Right cardiac atrium (tissue), 5 donors: ENCODE measurements at regions not wholly inside any gene's neighbourhood (a gene's known extent, or its start where the extent isn't known, plus 50 kb on each side); places are given as distances from the start of the nearest gene placed in this dataset.

Experiments
- ATAC-seq, 2 donors: fragments of 200-7000 bp; cut with Tn5 transposase; one replicate each; pipeline versions ENCODE4 v1.8.0 to v1.9.1; 2020; ENCODE audit warnings: moderate library complexity in 2 of 2, mild to moderate bottlenecking in 1 of 2
- DNase-seq, 3 donors: peaks; one replicate each; pipeline ENCODE4 v3.0.0-alpha.2; 2020
- H3K27ac ChIP-seq: one replicate; pipeline ENCODE4 v1.5.1; 2013; ENCODE audit warnings: mild to moderate bottlenecking, low read length, control low read depth, moderate library complexity
- H3K27me3 ChIP-seq: one replicate; pipeline ENCODE4 v1.6.1; 2013; ENCODE audit not compliant: control insufficient read depth, insufficient read depth
- H3K4me1 ChIP-seq: one replicate; pipeline ENCODE4 v1.6.1; 2013; ENCODE audit warnings: low read length; ENCODE audit not compliant: control insufficient read depth, insufficient read depth
- H3K4me3 ChIP-seq: one replicate; pipeline ENCODE4 v1.5.1; 2013; ENCODE audit warnings: low read length, control low read depth
- H3K9me3 ChIP-seq: one replicate; pipeline ENCODE4 v1.6.1; 2013; ENCODE audit warnings: low read length; ENCODE audit not compliant: control insufficient read depth
- WGBS: extraction: QIAGEN DNeasy Blood & Tissue Kit; methylation state at CpG from one replicate; pipeline ENCODE4 v1.1.7; 2013; 5-methylcytosine and 5-hydroxymethylcytosine counted together
- intact Hi-C, 4 donors: fragments of 100-400 bp; cut with DNase I; formaldehyde crosslinking; loops; one replicate each; pipeline versions ENCODE4 v1.11.0 to v1.14.0; 2022 to 2023
- donor health status: healthy with polysubstance abuse.
- donor health status: DM: no; HTN: yes; CAD: no.
- donor health status: DM: no; HTN: no; CAD: no.
- donor health status: DM: no; HTN: yes; CAD: no; lungs with severe emphysema.
- donor health status: DM: yes; HTN: yes; CAD: no.

DNA sequence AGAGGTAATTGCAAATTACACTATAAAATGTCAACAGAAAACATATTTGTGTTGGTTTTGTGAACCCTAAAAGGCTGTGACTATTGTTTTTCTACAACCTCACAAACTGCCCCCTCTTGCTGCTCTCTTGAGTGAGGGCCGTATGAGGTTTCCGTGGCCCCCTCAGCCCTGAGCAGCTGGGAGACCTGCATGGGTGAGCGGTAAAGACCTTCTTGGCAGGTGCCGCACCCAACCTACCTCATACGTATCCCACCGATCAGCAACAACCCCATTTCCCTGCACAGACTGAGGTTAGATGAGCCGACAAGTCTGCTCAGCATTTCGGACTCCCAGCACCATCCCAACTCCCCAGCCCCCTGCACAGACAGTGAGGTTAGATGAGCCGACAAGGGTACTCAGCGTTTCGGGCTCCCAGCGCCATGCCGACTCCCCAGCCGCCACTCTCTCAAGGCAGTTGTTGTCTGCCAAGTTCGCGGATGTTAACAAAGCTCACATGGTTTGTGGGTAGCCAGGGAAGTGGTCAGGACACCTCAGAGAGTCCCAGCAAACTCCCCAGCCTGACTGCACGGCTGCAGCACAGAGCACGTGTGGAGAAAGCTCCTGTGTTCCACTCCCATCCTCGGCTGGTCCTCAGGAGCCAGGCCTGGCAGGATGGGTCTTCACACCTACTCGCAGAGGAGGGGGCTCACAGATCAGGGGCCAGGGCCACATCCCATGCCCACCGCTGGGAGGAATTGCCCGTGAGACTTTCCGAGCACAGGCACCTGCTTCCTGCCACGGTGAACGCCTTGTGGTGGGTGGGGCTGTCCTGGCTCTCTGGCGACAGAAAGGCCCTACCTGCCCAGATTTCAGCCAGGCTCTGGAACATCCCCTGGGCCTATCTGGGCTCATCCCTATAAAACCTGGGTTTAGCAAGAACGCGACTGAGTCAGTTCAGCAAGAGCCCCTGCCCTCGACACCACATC lies 502.9 kb downstream of the BRD1 start:
- 84% methylated on average over 29 of the region's 29 CpGs for WGBS
- no peak for DNase-seq
- Histone ChIP-seq H3K4me1 (no peaks in the 10 kb centered on the region), H3K27me3 (no peaks in the 10 kb centered on the region), H3K4me3 (no peak overlapping the region), H3K9me3 (no peaks in the 10 kb centered on the region), H3K27ac (no peak overlapping the region)
- intact Hi-C loops: no loop called here
- no peak for ATAC-seq

- no peak for DNase-seq
- H3K27ac ChIP-seq: no peak overlapping the region
Observed at GRCh38 chr22:49323751-49324415, 503.8 kb downstream of the BRD1 start.

DNA sequence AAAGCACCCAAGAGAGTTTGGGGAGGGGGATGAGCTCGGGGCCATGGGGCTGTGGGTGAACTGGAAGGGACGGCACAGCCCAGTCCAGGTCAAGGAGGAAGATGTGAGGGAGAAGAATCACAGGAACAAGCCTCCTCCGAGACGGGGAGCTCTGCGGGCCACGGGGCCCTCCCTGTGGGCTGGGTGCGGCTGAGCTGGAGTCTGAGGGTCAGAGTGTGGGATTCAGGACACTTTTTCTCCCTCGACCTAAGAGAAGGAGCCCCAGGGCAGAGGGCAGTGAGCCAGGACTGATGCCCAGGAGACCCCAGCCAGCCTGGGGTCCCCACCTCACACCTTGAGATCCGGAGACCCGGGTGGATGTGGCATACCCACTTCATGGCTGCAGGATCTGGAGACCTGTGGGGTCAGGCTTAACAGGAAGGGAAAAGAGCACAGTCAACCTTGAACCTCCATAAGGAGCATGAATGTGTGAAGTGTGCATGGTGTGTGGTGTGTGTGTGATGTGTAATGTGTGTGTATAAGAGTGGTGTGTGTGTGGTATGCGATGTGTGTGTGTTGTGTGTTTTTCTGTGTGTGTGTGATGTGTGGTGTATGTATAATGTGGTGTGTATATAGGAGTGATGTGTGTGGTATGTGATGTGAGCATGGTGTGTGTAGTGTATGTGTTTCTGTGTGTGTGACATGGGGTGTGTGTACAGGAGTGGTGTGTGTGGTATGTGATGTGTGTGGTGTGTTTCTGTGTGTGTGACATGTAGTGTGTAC lies 504.6 kb downstream of the BRD1 start:
- H3K4me3 ChIP-seq: no peak overlapping the region
- H3K27ac ChIP-seq: no peak overlapping the region
- no peaks in the 10 kb centered on the region for H3K27me3 ChIP-seq
- ATAC-seq (no peak), DNase-seq (no peak)
- no peaks in the 10 kb centered on the region for H3K9me3 ChIP-seq
- intact Hi-C loops: no loop called here
- WGBS: 76% methylated on average over 11 of the region's 11 CpGs
- H3K4me1 ChIP-seq: no peaks in the 10 kb centered on the region

More at GRCh38 chr22:49323751-49324415, 503.8 kb downstream of the BRD1 start:
- no peaks in the 10 kb centered on the region for H3K4me1 ChIP-seq
- H3K9me3 ChIP-seq: no peaks in the 10 kb centered on the region
- no peak for ATAC-seq
- H3K4me3 ChIP-seq: no peak overlapping the region
- WGBS: 72% methylated on average over 20 of the region's 20 CpGs
- no peaks in the 10 kb centered on the region for H3K27me3 ChIP-seq
- intact Hi-C loops: no loop called here

DNA sequence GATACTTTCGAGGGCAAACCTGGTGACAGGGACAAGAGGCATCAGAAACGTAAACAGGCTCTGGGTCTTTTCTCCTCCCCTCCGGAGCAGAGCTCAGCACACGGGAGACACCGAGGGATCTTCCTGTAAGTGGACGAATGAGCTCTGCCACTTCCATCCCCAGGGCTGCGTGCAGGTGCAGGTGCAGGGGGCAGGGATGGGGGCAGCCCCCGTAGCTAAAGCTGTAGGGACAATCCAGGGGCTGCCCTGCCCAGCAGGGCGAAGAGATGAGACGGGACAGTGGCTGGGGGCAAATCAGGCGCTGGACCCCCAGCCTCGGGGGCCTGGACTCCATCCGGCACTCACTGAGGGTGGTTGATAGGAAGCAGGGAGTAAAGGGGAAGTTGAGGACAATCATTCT lies 505.4 kb downstream of the BRD1 start:
- H3K4me3 ChIP-seq: no peak overlapping the region
- intact Hi-C loops: no loop called here
- no peak overlapping the region for H3K27ac ChIP-seq
- no peaks in the 10 kb centered on the region for H3K4me1 ChIP-seq
- 65% methylated on average over 13 of the region's 13 CpGs for WGBS
- H3K27me3 ChIP-seq: no peaks in the 10 kb centered on the region
- DNase-seq (no peak), ATAC-seq (no peak)
- no peaks in the 10 kb centered on the region for H3K9me3 ChIP-seq

GRCh38 chr22:49321477-49322055 lies 506.1 kb downstream of the BRD1 start:
- H3K4me1 ChIP-seq: no peaks in the 10 kb centered on the region
- H3K9me3 ChIP-seq: no peaks in the 10 kb centered on the region
- no peak overlapping the region for H3K27ac ChIP-seq
- WGBS: 69% methylated on average over 33 of the region's 33 CpGs
- H3K27me3 ChIP-seq: no peaks in the 10 kb centered on the region
- intact Hi-C loops: no loop called here
- no peak overlapping the region for H3K4me3 ChIP-seq
- ATAC-seq (no peak), DNase-seq (no peak)

DNA sequence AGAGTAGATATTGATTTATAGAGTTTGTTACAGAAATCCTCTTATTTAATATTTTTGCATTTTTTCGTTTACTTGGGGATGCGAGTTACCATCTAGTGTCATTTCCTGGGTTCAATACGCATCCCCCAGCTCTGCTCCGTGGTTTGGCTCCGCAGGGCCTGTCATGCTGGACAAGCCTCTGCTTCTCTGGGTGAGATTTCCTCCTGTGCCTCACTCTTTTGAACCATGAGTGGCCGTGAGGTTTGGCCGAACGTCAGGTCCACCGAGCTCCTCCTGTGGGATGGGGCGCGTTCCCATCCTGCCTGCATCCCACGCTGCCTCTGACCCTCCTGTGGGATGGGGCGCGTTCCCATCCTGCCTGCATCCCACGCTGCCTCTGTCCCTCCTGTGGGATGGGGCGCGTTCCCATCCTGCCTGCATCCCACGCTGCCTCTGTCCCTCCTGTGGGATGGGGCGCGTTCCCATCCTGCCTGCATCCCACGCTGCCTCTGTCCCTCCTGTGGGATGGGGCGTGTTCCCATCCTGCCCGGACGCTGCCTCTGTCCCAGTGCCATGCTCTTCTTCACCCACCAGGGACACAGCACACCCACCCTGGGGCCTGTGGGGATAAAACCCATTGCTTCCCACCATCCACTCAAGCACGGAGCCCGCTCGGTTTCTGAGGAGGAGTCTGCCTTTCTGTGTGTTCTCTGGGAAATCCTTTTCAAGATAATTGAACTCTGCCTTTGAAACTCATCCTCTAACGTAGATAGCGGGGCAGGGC lies 506.8 kb downstream of the BRD1 start:
- ATAC-seq (no peak), DNase-seq (no peak)
- 74% methylated on average over 24 of the region's 29 CpGs for WGBS
- H3K4me1 ChIP-seq: no peaks in the 10 kb centered on the region
- H3K4me3 ChIP-seq: no peak overlapping the region
- H3K27me3 ChIP-seq: no peaks in the 10 kb centered on the region
- no peak overlapping the region for H3K27ac ChIP-seq
- intact Hi-C loops: no loop called here
- no peaks in the 10 kb centered on the region for H3K9me3 ChIP-seq

DNA sequence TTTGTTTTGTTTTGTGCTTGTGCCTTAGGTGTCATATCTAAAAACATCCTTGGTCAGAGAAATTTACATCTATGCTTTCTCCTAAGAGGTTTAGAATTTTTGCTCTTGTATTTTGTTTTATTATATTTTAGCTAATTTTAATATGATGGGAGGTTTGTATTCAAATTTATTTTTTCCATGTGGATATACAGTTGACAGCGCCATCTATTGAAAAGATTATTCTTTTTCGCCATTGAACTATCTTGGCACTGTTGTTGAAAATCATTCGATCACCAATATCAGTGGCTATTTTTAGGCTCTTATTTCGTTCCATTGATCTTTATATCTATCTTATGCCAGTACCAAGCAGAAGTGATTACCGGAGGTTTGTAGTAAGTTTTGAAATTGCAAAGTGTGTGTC lies 510.3 kb downstream of the BRD1 start:
- no peak for ATAC-seq
- intact Hi-C loops: no loop called here
- Histone ChIP-seq H3K27ac (no peak overlapping the region), H3K4me1 (no peaks in the 10 kb centered on the region), H3K4me3 (no peak overlapping the region), H3K27me3 (no peaks in the 10 kb centered on the region), H3K9me3 (no peaks in the 10 kb centered on the region)
- WGBS: 47% methylated on average over 5 of the region's 5 CpGs
- no peak for DNase-seq

DNA sequence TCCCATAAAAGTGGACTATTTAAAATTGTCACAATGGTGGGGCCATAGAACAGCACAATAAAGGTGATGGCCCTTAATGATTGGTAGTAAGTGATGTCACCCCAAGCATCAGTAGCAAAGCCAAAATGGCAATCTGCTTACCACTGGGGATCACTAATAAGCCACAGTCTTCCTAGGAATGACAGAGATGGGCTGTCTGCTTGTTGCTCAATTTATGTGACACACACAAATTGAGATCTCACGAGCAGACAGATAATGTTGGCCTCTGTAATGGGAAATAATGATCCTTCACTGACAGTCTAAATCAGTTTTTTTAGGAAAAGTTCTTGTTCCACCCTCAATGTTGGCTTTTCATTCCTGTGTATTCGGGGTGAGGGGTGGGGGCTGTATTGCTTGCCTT lies 515.1 kb downstream of the BRD1 start:
- no peaks in the 10 kb centered on the region for H3K9me3 ChIP-seq
- intact Hi-C loops: no loop called here
- WGBS: 45% methylated on average over 2 of the region's 2 CpGs

GRCh38 chr22:49310354-49310753 lies 517.3 kb downstream of the BRD1 start:
- H3K4me1 ChIP-seq: no peaks in the 10 kb centered on the region
- no peak for ATAC-seq
- DNase-seq: no peak
- no peaks in the 10 kb centered on the region for H3K9me3 ChIP-seq
- intact Hi-C loops: no loop called here
- H3K4me3 ChIP-seq: no peak overlapping the region
- 84% methylated on average over 11 of the region's 11 CpGs for WGBS
- no peak overlapping the region for H3K27ac ChIP-seq
- H3K27me3 ChIP-seq: no peaks in the 10 kb centered on the region

More for the DNA sequence above, 515.1 kb downstream of the BRD1 start:
- no peaks in the 10 kb centered on the region for H3K27me3 ChIP-seq
- H3K4me1 ChIP-seq: no peaks in the 10 kb centered on the region
- DNase-seq (no peak), ATAC-seq (no peak)
- no peak overlapping the region for H3K4me3 ChIP-seq
- H3K27ac ChIP-seq: no peak overlapping the region

DNA sequence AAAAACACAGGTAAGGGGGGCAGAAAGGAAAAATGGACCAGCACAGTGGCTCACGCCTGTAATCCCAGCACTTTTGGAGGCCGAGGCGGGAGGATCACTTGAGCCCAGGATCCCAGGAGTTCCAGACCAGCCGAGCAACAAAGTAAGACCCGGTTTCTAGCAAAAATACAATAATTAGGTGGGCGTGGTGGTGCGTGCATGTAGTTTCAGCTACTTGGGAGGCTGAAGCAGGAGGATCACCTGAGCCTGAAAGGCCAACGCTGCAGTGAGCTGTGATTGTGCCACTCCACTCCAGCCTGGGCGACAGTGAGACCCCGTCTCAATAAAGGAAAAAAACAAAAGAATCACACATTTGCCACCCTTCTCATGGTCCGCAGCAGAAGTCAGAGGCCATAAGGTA lies 519.4 kb downstream of the BRD1 start:
- no peaks in the 10 kb centered on the region for H3K27me3 ChIP-seq
- intact Hi-C loops: loop anchor here in 3 of 4 donors (5.0 to 10.0 kb wide), 4 partner anchors 63 to 733 kb away; no protein-coding TSS in a partner anchor
- DNase-seq: no peak

More for the DNA sequence above, 519.4 kb downstream of the BRD1 start:
- no peak overlapping the region for H3K4me3 ChIP-seq
- ATAC-seq: no peak
- no peaks in the 10 kb centered on the region for H3K9me3 ChIP-seq
- H3K4me1 ChIP-seq: no peaks in the 10 kb centered on the region
- H3K27ac ChIP-seq: no peak overlapping the region
- 85% methylated on average over 11 of the region's 11 CpGs for WGBS
